K562 (cell line): ENCODE measurements at regions not wholly inside any gene's neighbourhood (a gene's known extent, or its start where the extent isn't known, plus 50 kb on each side); places are given as distances from the start of the nearest gene placed in this dataset.

ENCODE experiments used
- ETS2 ChIP-seq: IDR thresholded peaks from 2 replicates; pipeline ENCODE4 v1.6.1; 2016; ENCODE audit warnings: borderline replicate concordance, missing genetic modification characterization, mild to moderate bottlenecking, moderate library complexity, missing compliant biosample characterization; ENCODE audit not compliant: poor library complexity, severe bottlenecking
- TF ChIP-seq, protein P1 (sequence below): sonication (generic); formaldehyde crosslinking; IDR thresholded peaks from 2 replicates; pipeline ENCODE4 v1.8.0; 2023; ENCODE audit warnings: missing genetic modification reagents, mild to moderate bottlenecking, borderline replicate concordance
- TF ChIP-seq, protein P2 (sequence below), 2 experiments: fragments of 450-650 bp in 1 of 2; sonication (generic) in 1 of 2; formaldehyde crosslinking in 1 of 2; IDR thresholded peaks in 1 of 2; conservative IDR thresholded peaks in 1 of 2; 2 replicates each; pipeline versions ENCODE4 v1.6.1 to v1.8.1; 2016 to 2023; ENCODE audit warnings: mild to moderate bottlenecking in 2 of 2, moderate library complexity in 2 of 2, inconsistent platforms in 1 of 2, missing genetic modification reagents in 1 of 2

DNA sequence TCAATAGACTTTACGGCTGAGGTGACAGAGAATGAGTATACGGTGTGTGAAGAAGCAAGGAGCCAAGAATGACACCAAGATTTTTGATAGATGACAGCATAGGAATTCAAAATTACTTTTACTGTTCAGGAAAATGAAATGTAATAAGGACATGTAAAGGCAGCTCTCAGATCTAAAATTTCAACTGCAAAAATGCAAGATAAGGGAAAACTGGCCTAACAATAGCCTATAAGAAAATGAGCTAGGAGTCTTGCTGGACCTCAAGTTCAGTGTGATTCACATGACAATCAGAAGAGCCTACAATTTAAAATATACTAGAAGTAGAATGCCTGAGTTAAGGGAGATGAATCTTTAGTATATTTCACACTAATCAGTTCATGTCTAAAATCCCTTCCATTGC lies 102.0 kb downstream of the RPS29 start:
- TF ChIP-seq, protein P1, sequence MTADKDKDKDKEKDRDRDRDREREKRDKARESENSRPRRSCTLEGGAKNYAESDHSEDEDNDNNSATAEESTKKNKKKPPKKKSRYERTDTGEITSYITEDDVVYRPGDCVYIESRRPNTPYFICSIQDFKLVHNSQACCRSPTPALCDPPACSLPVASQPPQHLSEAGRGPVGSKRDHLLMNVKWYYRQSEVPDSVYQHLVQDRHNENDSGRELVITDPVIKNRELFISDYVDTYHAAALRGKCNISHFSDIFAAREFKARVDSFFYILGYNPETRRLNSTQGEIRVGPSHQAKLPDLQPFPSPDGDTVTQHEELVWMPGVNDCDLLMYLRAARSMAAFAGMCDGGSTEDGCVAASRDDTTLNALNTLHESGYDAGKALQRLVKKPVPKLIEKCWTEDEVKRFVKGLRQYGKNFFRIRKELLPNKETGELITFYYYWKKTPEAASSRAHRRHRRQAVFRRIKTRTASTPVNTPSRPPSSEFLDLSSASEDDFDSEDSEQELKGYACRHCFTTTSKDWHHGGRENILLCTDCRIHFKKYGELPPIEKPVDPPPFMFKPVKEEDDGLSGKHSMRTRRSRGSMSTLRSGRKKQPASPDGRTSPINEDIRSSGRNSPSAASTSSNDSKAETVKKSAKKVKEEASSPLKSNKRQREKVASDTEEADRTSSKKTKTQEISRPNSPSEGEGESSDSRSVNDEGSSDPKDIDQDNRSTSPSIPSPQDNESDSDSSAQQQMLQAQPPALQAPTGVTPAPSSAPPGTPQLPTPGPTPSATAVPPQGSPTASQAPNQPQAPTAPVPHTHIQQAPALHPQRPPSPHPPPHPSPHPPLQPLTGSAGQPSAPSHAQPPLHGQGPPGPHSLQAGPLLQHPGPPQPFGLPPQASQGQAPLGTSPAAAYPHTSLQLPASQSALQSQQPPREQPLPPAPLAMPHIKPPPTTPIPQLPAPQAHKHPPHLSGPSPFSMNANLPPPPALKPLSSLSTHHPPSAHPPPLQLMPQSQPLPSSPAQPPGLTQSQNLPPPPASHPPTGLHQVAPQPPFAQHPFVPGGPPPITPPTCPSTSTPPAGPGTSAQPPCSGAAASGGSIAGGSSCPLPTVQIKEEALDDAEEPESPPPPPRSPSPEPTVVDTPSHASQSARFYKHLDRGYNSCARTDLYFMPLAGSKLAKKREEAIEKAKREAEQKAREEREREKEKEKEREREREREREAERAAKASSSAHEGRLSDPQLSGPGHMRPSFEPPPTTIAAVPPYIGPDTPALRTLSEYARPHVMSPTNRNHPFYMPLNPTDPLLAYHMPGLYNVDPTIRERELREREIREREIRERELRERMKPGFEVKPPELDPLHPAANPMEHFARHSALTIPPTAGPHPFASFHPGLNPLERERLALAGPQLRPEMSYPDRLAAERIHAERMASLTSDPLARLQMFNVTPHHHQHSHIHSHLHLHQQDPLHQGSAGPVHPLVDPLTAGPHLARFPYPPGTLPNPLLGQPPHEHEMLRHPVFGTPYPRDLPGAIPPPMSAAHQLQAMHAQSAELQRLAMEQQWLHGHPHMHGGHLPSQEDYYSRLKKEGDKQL (CRISPR knock-in tag), result no peak
- TF ChIP-seq ETS2, result no peak
- TF ChIP-seq, protein P2, sequence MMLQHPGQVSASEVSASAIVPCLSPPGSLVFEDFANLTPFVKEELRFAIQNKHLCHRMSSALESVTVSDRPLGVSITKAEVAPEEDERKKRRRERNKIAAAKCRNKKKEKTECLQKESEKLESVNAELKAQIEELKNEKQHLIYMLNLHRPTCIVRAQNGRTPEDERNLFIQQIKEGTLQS (IDR thresholded peaks at IDR 0.05), result no peak
- TF ChIP-seq, protein P2 (CRISPR knock-in tag; conservative IDR thresholded peaks at IDR 0.05), result no peak
